GM12872 (cell line): ENCODE measurements at regions not wholly inside any gene's neighbourhood (a gene's known extent, or its start where the extent isn't known, plus 50 kb on each side); places are given as distances from the start of the nearest gene placed in this dataset.

Experiments
- TF ChIP-seq, protein P1 (sequence below): IDR thresholded peaks from 3 replicates; pipeline ENCODE4 v1.5.1; 2011; ENCODE audit warnings: low read depth, mild to moderate bottlenecking, low read length, moderate library complexity; ENCODE audit not compliant: insufficient read depth

GRCh38 chrX:139167282-139167681 lies 363.3 kb upstream of the F9 start:
- TF ChIP-seq, protein P1, sequence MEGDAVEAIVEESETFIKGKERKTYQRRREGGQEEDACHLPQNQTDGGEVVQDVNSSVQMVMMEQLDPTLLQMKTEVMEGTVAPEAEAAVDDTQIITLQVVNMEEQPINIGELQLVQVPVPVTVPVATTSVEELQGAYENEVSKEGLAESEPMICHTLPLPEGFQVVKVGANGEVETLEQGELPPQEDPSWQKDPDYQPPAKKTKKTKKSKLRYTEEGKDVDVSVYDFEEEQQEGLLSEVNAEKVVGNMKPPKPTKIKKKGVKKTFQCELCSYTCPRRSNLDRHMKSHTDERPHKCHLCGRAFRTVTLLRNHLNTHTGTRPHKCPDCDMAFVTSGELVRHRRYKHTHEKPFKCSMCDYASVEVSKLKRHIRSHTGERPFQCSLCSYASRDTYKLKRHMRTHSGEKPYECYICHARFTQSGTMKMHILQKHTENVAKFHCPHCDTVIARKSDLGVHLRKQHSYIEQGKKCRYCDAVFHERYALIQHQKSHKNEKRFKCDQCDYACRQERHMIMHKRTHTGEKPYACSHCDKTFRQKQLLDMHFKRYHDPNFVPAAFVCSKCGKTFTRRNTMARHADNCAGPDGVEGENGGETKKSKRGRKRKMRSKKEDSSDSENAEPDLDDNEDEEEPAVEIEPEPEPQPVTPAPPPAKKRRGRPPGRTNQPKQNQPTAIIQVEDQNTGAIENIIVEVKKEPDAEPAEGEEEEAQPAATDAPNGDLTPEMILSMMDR = no peak

GRCh38 chrX:139158256-139158655 lies 372.3 kb upstream of the F9 start:
- TF ChIP-seq, protein P1 = no peak

DNA sequence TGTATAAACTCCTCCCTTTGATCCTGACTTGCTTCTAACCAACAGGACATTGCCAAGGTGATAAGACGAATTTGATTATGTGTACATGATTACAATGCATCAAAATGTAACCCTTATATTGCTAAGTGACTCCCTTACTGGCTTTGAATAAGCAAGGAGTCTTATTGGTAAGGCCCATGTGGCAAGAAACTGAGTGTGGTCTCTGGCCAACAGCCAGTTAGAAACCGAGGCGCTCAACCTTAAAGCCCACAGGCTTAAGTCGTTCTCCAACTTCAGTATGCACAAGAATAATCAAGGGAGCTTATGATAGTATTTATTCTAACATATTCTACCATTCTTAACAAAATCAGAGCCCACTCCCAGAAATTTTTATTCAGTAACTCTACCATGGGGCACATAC lies 374.2 kb upstream of the F9 start:
- TF ChIP-seq, protein P1 = no peak

- TF ChIP-seq, protein P1 = no peak
Measured at GRCh38 chrX:139141370-139141769, 389.2 kb upstream of the F9 start.

DNA sequence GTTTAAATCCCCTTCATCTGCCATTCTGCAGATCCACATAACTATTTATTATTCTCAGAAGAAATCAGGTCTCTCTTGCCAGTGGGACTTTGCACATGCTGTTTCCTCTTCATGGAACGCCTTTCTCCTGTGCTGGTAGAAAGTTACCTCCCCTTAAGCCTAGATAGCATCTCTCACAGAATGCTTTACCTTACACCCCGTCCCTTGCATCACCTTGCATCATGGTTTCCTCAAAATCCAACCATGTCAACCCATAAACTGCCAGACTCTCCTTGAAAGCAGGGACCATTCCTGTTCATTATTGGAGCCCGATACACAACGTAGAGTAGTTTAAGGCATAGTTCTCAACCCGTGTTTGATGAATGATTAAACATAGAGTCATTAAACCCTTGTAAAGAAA lies 396.2 kb upstream of the F9 start:
- TF ChIP-seq, protein P1 = no peak

DNA sequence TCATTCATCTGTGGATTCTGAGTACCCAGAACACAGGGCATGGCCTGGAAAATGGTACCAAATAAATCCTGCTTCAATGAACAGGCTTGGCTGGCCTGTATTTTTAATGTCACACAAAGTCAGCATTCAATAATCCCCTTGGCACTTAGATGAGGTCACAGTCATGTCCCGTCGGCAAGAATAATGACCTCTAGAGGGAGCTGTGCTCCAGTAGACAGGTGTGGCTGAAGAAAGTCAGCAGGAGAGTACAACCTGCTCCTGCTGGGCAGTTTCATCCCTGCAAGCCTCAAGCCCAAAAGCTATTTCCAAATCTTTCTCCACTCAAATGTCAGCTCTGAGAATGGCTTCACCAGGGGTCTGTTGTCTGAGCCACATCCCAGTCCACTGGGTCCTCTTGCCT lies 404.0 kb upstream of the F9 start:
- TF ChIP-seq, protein P1 = peak; percentile 56

- TF ChIP-seq, protein P1 = no peak
Measured at GRCh38 chrX:139125916-139126315, 404.6 kb upstream of the F9 start.
